ENCODE measurements at regions not wholly inside any gene's neighbourhood (a gene's known extent, or its start where the extent isn't known, plus 50 kb on each side); places are given as distances from the start of the nearest gene placed in this dataset.

- no peak for TF ChIP-seq TAF1 (IDR thresholded peaks at IDR 0.05; ENCODE audit: borderline replicate concordance, insufficient read depth, low read length)
- TF ChIP-seq POLR2AphosphoS5 (IDR thresholded peaks at IDR 0.05; ENCODE audit: low read depth, low read length): no peak
- no peak for TF ChIP-seq FOXP2 (optimal IDR thresholded peaks at IDR 0.05; ENCODE audit: borderline replicate concordance, extremely low read depth, extremely low read length, insufficient read depth)
- TF ChIP-seq REST (IDR thresholded peaks at IDR 0.05; ENCODE audit: insufficient read depth in 1 of 2, low read depth in 2 of 2, low read length in 2 of 2): no peak
Measured at GRCh38 chr15:98580572-98580971, 67.8 kb upstream of the IGF1R start.

Data from PFSK-1 (cell line).